RWPE1 (cell line): ENCODE measurements at regions not wholly inside any gene's neighbourhood (a gene's known extent, or its start where the extent isn't known, plus 50 kb on each side); places are given as distances from the start of the nearest gene placed in this dataset.

ENCODE experiments used
- CTCF ChIA-PET: fragments of 350-600 bp; sonication (Branson Sonifier 250); formaldehyde crosslinking; extraction: SDS; loops from one replicate; lab custom pipeline; 2021; lab: Yijun Ruan, JAX
- POLR2A ChIA-PET: fragments of 400-600 bp; formaldehyde crosslinking; extraction: SDS; loops from one replicate; lab custom pipeline; 2020; ENCODE audit warnings: antibody characterized with exemption; ENCODE audit not compliant: low non-redundant PET; lab: Yijun Ruan, JAX
- DNase-seq: peaks from one replicate; pipeline ENCODE4 v3.0.0; 2012; ENCODE audit warnings: low spot score
- H3K27ac ChIP-seq: fragments of 450-650 bp; 2 replicates; pipeline ENCODE4 v1.5.1; 2017
- TF ChIP-seq, protein P1 (sequence below): fragments of 450-650 bp; conservative IDR thresholded peaks from 2 replicates; pipeline ENCODE4 v1.5.1; 2017; ENCODE audit warnings: low read depth, mild to moderate bottlenecking

DNA sequence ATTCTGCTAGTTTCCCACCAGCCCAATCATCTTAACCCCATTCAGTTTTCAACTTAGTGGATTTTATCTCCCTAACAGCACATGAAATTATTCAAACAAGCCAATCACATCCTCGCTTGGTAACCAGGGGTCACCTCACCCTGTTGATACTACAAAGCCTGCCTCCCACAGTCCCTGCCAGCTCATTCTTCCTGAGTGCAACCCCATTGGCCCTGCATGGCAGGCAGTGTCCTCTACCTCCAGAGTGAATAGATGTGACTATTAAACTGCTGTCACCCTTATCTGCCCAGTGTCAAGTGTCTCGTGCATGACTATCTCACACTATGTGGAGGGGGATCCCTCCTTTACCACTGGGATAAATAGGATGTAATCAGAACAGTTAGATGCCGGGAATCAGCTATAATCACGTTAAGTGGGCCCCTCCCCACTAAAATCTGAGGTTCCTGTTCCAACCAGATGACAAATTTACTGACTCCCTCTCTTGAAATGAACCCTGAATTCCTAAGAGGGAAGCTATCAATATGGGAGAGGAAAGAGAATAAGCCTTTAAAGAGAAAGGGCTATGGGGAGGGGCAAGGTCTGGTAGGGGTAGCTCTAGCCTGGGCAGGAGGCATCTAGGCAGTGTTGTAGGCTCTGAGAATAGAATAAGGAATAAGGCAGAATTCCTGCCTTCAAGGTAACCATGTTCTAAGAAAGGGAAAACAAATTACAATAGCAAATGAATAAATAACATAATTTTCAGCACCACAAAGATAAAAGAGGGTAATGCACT is 155.9 kb downstream of the SLC30A10 start:
- CTCF ChIA-PET, result interaction anchor here (0.6 kb wide), 2 partner anchors 65 to 238 kb away, joined by 4 read pairs; no protein-coding TSS in a partner anchor
- TF ChIP-seq, protein P1, sequence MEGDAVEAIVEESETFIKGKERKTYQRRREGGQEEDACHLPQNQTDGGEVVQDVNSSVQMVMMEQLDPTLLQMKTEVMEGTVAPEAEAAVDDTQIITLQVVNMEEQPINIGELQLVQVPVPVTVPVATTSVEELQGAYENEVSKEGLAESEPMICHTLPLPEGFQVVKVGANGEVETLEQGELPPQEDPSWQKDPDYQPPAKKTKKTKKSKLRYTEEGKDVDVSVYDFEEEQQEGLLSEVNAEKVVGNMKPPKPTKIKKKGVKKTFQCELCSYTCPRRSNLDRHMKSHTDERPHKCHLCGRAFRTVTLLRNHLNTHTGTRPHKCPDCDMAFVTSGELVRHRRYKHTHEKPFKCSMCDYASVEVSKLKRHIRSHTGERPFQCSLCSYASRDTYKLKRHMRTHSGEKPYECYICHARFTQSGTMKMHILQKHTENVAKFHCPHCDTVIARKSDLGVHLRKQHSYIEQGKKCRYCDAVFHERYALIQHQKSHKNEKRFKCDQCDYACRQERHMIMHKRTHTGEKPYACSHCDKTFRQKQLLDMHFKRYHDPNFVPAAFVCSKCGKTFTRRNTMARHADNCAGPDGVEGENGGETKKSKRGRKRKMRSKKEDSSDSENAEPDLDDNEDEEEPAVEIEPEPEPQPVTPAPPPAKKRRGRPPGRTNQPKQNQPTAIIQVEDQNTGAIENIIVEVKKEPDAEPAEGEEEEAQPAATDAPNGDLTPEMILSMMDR, result no peak
- no peak overlapping the region for H3K27ac ChIP-seq
- POLR2A ChIA-PET, result interaction anchor here (0.6 kb wide), 1 partner anchor 397 kb away, joined by 4 read pairs; no protein-coding TSS in a partner anchor
- no peak for DNase-seq

DNA sequence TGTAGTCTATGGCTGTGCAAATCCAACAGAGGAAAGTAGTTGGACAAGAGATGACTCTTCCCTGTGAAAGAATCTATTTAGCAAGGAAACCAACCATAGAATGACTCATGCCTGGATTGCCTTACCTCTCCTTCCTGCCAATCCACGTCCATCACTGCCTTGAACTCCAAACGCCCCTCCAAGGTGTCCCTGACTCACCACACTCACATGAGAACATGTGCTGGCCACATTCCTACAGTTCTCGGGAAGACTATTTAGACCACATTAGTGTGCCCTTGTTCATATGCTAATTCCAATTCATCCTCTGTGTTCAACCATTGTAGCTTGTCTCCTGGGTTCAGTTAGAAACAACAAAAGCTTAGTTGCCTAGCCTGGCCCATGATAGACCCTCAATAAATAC is 157.3 kb downstream of the SLC30A10 start:
- DNase-seq, result peak; percentile 98
- H3K27ac ChIP-seq, result no peak overlapping the region
- ChIA-PET POLR2A (no interaction called here), CTCF (interaction anchor here (0.6 to 1.0 kb wide), 4 partner anchors 19 to 783 kb away, joined by 3 to 5 read pairs (median 4); no protein-coding TSS in a partner anchor)
- TF ChIP-seq, protein P1, result no peak

DNA sequence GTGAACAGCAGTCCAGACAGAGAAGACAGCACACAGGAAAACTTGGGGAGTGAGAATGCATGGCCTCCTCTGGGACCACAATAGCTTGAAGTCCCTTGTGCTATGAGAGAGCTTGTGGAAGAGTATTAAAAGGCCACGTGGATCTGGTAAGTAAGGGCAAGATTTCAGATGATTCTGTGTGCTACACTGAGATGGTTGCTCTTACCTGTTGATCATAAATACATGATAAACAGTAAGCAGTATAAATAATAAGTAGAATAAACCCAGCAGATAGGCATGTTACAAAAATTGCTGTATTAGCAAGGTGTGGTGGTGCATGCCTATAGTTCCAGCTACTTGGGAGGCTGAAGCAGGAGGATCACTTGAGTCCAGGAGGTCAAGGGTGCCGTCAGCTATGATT is 150.4 kb upstream of the ZC3H11B start:
- DNase-seq, result no peak
- ChIA-PET POLR2A (no interaction called here), CTCF (no interaction called here)
- H3K27ac ChIP-seq, result no peak overlapping the region
- TF ChIP-seq, protein P1, result no peak

DNA sequence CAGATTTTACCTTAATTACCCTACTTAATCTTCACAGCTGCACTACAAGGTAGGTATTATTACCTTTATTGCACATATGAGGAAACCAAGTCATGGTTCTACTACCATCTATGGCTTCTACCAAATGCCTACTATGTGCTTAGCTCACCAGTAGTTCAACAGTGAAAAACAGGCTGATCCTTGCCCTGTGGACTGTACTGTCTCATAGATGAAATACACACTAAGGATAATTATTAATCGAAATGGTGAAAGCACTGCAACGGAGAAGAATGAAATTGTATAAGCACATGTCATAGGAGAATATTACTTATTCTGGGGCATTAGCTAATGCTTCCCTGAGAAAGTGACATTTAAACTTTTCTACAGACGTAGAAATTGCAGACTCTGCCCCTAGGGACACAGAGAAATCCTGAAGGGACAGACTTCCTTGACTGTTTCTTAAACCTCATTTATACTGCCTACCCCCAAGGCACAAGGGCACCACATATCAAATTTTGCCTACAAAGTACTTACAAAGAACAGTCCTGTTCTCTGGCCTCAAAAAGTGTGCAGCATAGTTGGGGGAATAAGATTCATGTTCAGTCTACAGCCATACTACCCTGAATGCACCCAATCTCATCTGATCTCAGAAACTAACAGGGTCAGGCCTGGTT is 148.4 kb upstream of the ZC3H11B start:
- TF ChIP-seq, protein P1, result no peak
- no peak overlapping the region for H3K27ac ChIP-seq
- ChIA-PET CTCF (no interaction called here), POLR2A (no interaction called here)
- DNase-seq, result no peak

DNA sequence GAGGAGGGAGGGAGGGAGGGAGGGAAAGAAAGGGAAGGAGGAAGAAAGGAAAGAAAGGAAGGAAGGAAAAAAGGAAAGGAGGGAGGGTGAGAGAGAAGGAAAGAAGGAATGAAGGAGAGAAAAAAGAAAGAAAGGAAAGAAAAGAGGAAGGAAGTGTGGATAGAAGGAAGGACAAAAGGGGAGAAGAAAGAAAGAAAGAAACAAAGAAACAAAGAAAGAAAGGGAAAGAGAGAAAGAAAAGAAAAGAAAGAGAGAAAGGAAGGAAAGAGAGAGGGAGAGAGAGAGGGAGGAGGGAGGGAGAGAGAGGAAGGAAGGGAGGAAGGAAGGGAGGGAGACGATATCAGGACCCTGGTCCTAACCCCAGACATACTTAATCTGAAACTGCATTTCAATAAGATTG is 146.2 kb upstream of the ZC3H11B start:
- ChIA-PET POLR2A (no interaction called here), CTCF (interaction anchor here (0.6 kb wide), 2 partner anchors 109 to 1459 kb away, joined by 3 to 4 read pairs; no protein-coding TSS in a partner anchor)
- no peak for DNase-seq
- TF ChIP-seq, protein P1, result no peak
- no peak overlapping the region for H3K27ac ChIP-seq

DNA sequence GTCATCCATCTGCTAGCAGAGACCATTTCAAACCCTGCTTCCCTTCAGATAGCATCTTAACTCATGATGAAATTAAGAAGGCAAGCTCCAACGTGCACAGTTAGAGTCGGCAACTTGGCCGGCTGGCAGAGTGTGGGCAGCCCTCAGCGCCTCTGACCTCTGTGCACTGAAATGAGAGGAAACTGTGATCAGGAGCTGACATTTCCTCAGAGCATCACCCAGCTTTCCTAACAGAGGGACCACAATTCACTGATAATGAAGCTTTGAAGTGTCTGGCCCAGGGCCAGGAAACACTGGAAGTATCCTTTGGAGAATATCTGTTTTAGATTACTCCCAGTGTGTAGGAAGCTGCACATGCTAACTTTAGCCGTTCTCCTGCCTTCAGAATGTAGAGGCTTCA is 145.0 kb upstream of the ZC3H11B start:
- TF ChIP-seq, protein P1, result no peak
- CTCF ChIA-PET, result interaction anchor here (0.7 to 1.8 kb wide), 2 partner anchors 10 to 1873 kb away, joined by 3 to 6 read pairs; no protein-coding TSS in a partner anchor
- H3K27ac ChIP-seq, result no peak overlapping the region
- POLR2A ChIA-PET, result no interaction called here
- DNase-seq, result peak; percentile 23
